GM12872 (cell line): ENCODE measurements at regions not wholly inside any gene's neighbourhood (a gene's known extent, or its start where the extent isn't known, plus 50 kb on each side); places are given as distances from the start of the nearest gene placed in this dataset.

Experiments used
- TF ChIP-seq, protein P1 (sequence below): IDR thresholded peaks from 3 replicates; pipeline ENCODE4 v1.5.1; 2011; ENCODE audit warnings: low read depth, mild to moderate bottlenecking, low read length, moderate library complexity; ENCODE audit not compliant: insufficient read depth

DNA sequence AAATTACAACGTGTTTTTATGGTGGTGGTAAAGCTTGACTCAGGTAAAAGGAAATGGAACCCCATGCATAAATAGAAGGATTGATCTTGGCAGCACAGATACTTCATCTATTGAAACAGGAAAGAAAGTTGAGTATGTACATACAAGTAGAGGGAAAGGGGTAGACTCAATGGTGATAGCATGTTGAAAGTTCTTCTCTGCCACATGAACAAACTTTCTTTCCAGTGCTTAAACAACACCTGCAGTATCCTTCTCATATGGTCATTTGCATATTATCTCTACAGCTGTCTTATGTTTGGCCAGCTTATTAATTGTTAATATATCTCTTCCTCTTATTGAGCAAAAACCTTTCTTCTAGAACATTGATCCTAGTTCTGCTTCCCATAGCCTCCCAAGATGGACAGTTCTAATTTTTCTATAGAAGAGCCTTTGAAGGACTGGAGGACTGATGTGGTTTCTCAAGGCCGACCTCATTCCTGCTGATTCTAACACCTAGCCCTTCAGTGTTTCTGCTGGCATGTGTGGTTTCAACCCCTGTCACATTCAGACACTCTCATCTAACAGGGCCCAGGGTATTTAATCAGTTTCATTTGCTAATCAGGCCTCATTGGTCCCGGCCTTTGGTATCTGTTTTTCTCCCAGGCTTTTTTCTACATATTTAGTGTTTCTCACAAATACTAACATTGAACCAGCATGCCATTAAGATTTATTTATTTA lies 108.1 kb upstream of the SPRY1 start:
- TF ChIP-seq, protein P1, sequence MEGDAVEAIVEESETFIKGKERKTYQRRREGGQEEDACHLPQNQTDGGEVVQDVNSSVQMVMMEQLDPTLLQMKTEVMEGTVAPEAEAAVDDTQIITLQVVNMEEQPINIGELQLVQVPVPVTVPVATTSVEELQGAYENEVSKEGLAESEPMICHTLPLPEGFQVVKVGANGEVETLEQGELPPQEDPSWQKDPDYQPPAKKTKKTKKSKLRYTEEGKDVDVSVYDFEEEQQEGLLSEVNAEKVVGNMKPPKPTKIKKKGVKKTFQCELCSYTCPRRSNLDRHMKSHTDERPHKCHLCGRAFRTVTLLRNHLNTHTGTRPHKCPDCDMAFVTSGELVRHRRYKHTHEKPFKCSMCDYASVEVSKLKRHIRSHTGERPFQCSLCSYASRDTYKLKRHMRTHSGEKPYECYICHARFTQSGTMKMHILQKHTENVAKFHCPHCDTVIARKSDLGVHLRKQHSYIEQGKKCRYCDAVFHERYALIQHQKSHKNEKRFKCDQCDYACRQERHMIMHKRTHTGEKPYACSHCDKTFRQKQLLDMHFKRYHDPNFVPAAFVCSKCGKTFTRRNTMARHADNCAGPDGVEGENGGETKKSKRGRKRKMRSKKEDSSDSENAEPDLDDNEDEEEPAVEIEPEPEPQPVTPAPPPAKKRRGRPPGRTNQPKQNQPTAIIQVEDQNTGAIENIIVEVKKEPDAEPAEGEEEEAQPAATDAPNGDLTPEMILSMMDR: no peak

GRCh38 chr4:123291329-123291728 lies 105.3 kb upstream of the SPRY1 start:
- TF ChIP-seq, protein P1: no peak

- TF ChIP-seq, protein P1: no peak
Observed at GRCh38 chr4:123297836-123298235, 98.8 kb upstream of the SPRY1 start.

- TF ChIP-seq, protein P1: no peak
Observed at GRCh38 chr4:123298261-123298660, 98.3 kb upstream of the SPRY1 start.

DNA sequence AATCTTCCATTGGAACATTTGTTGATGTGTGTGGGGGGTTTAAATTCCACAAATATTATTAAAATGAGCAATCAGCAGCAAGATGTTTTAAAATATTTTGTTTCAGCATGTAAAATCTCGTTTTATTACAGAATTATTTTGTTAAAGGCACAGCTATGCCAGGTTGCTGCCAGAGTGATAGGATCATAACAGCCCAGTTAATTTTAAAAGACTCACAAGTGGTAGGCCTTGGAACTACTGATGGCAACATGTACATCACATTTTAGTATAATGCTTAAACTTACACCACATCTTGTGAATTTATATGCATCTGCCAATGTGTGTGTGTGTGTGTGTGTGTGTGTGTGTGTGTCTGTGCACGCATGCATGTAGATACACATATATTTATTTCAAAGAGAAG lies 97.8 kb upstream of the SPRY1 start:
- TF ChIP-seq, protein P1: no peak

DNA sequence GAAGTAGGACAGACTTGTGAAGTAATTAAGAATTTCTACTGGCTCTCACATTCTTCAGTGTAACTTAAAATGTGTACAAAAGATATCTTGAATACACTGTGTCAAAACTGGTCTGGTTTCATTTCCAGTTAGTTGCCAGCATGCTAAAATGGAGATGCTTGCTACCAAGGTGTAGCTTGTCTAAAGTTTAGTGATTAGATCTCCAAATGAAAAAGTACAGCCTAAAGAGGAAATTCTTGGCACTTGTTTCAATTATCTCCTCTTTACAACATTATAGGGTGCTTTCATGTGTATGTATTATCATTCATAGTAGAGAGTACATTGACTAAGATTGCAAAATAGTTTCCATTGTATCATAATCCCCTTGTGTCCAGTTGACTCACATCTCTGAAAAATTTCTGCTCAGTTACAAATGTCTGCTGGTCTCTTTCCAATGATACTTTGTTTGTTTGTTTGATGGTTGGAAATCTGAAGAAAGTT lies 97.3 kb upstream of the SPRY1 start:
- TF ChIP-seq, protein P1: no peak

DNA sequence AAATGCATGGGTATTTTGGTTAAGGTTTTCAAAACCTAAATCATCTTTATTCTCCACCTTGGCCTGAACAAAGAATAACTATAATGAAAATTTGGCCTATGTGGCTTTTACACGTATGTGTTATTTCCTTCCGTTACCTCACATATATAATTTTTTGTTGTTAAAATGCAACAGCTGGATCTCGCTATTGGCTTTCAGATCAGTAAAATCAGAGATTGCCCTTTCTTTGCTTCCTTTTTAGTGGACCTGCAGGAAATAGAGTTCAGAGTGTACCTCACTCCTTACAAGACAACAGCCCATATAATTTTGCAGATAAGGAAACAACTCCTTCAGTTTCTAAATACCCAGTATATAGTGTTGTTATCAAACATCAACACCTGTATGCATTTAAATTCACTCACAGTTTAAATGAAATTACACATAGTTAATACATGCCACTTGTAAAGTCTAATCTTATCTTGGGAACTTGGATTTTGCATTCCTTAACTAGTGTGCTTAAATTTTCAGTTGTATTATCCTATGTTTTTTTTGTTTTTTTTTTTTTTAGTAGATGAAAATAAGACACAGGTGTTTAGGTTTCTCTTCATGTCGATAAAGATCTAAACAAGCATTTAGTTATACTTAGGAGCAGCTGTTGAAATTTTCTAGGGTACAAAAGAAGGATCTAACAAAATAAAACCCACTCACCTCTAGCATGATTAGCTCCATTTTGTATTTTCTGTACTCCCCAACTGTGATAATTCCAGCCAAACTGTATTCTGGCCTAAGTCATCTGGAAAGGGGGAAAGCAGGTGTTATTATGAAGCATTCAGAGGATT lies 96.2 kb upstream of the SPRY1 start:
- TF ChIP-seq, protein P1: no peak
